ENCODE measurements at regions not wholly inside any gene's neighbourhood (a gene's known extent, or its start where the extent isn't known, plus 50 kb on each side); places are given as distances from the start of the nearest gene placed in this dataset.

DNA sequence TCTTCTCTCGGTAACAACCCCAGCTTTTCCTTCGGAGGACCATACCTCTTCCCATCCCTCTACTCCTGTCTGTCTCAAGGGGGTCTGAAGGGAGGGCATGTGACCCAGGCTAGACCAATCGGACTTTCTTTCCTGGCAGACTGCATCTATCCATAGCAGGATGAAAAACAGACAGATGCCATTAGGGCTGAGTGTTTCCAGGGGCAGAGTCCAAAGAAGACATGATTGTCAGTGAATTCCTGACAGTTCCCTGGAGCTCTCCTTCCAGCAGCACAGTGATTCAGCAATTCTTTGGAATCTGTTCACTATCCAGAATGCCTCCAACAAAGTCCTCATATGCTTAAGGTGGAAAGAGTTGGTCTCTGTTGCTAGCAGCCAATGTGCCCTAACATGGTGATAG, 189.8 kb downstream of the KCTD12 start:
- no peak for DNase-seq (ENCODE audit: low read depth, low spot score)
- CTCF ChIA-PET = no interaction called here
- H3K4me3 ChIP-seq (ENCODE audit: low read depth, low read length) = no peak overlapping the region
- POLR2A ChIA-PET = no interaction called here
- TF ChIP-seq, protein P1, sequence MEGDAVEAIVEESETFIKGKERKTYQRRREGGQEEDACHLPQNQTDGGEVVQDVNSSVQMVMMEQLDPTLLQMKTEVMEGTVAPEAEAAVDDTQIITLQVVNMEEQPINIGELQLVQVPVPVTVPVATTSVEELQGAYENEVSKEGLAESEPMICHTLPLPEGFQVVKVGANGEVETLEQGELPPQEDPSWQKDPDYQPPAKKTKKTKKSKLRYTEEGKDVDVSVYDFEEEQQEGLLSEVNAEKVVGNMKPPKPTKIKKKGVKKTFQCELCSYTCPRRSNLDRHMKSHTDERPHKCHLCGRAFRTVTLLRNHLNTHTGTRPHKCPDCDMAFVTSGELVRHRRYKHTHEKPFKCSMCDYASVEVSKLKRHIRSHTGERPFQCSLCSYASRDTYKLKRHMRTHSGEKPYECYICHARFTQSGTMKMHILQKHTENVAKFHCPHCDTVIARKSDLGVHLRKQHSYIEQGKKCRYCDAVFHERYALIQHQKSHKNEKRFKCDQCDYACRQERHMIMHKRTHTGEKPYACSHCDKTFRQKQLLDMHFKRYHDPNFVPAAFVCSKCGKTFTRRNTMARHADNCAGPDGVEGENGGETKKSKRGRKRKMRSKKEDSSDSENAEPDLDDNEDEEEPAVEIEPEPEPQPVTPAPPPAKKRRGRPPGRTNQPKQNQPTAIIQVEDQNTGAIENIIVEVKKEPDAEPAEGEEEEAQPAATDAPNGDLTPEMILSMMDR (IDR thresholded peaks at IDR 0.05; ENCODE audit: insufficient read depth, low read length, missing control alignments) = no peak

DNA sequence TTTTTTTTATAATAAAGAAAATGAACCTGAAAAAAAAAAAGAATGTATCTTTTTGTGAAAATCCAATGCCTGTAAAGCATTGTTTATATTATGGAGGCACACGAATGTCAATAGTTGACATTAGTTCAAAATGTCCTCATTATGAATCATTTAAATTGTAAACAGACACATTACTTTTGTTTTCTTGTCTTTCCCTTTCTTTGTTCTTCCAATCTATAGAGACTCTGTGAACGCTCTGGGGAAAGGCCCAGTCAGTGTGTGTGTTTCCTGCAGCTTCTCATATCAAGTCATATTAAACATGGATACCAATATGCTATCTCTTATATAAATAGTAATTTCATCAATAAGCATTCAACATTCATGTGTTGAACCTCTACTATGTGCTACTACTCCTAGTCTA, 193.1 kb downstream of the KCTD12 start:
- POLR2A ChIA-PET = no interaction called here

DNA sequence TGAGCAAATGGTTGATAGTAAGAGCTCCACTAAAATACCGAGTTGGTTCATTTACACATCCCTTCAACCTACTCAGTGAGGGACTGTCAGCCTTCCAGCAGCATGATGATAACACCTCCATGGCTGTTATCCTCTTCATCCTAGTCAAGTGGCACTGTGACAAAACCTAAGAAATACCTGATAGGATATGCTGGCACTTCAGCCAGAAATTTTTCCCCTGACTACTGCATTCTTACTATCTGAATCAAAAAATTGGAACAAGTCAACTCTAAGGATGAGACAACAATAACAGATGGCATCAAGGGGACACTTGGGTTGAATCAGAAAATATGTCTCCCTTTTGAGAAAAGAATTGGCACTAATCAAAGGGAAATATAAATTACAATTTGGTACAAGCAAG, 193.9 kb downstream of the KCTD12 start:
- CTCF ChIA-PET = interaction anchor here (1.2 kb wide), 1 partner anchor 9 kb away, joined by 3 read pairs; no protein-coding TSS in a partner anchor
- DNase-seq (ENCODE audit: low read depth, low spot score) = no peak
- POLR2A ChIA-PET = no interaction called here

More for the DNA sequence above, 193.1 kb downstream of the KCTD12 start:
- no peak for DNase-seq (ENCODE audit: low read depth, low spot score)
- no peak overlapping the region for H3K4me3 ChIP-seq (ENCODE audit: low read depth, low read length)
- TF ChIP-seq, protein P1 (IDR thresholded peaks at IDR 0.05; ENCODE audit: insufficient read depth, low read length, missing control alignments) = no peak
- CTCF ChIA-PET = no interaction called here

DNA sequence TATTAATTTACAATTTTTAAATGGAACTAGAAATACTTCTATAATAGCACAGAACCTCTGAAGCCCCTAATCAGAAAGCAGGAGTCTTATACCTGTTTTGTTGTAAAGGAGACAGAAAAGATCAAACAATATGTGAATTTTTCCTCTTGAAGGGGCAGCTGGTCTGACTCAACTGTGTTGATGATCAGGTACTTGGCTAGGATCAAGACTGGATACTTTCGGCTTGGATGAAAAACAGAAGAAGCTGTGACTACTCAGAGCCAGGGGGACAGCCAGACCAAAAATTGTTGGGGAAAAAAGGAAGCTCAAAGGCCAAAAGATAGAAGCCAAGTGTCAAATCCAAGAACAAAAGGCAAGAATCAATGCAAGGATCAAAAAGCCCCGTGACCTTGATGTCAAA, 195.6 kb downstream of the KCTD12 start:
- POLR2A ChIA-PET = no interaction called here
- TF ChIP-seq, protein P1 (IDR thresholded peaks at IDR 0.05; ENCODE audit: insufficient read depth, low read length, missing control alignments) = no peak
- CTCF ChIA-PET = no interaction called here
- no peak for DNase-seq (ENCODE audit: low read depth, low spot score)
- H3K4me3 ChIP-seq (ENCODE audit: low read depth, low read length) = no peak overlapping the region

More for the DNA sequence above, 193.9 kb downstream of the KCTD12 start:
- TF ChIP-seq, protein P1 (IDR thresholded peaks at IDR 0.05; ENCODE audit: insufficient read depth, low read length, missing control alignments) = no peak
- no peak overlapping the region for H3K4me3 ChIP-seq (ENCODE audit: low read depth, low read length)

DNA sequence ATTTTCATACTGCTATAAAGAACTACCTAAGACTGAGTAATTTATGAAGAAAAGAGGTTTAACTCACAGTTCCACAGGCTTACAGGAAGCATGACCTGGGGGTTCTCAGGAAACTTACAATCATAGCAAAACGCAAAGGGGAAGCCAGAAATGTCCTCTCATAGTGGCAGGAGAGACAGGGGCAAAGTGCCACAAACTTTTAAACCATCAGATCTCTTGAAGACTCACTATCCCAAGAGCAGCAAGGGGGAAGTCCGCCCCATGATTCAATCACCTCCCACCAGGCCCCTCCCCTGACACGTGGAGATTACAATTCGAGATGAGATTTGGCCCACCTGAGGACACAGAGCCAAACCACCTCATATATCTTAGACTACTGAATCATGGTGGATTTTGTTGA, 198.7 kb downstream of the KCTD12 start:
- H3K4me3 ChIP-seq (ENCODE audit: low read depth, low read length) = no peak overlapping the region
- POLR2A ChIA-PET = no interaction called here
- no peak for DNase-seq (ENCODE audit: low read depth, low spot score)
- TF ChIP-seq, protein P1 (IDR thresholded peaks at IDR 0.05; ENCODE audit: insufficient read depth, low read length, missing control alignments) = no peak
- CTCF ChIA-PET = no interaction called here

DNA sequence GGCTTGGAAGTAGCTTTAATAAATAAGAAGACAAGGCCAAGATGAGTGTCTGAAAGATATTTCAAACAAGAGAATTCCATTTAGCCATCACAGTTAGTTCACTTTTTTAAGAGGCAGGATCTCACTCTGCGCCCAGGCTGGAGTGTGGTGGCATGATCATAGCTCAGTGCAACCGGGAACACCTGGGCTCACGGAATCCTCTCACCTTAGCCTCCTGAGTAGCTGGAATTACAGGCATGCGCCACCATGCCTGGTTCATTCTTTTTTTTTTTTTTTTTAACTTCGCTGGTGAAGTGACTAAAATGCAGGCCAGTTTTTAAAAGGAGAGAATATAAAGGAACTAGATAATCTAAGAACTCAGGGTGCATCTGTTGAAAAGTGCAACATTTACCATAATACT, 200.3 kb downstream of the KCTD12 start:
- TF ChIP-seq, protein P1 (IDR thresholded peaks at IDR 0.05; ENCODE audit: insufficient read depth, low read length, missing control alignments) = no peak
- no peak overlapping the region for H3K4me3 ChIP-seq (ENCODE audit: low read depth, low read length)
- ChIA-PET POLR2A (no interaction called here), CTCF (interaction anchor here (1.1 to 1.6 kb wide), 2 partner anchors 18 to 200 kb away, joined by 4 read pairs; partner anchors contain the start of gene KCTD12)
- DNase-seq (ENCODE audit: low read depth, low spot score) = no peak

Data from AG04449 (cell line).